T-helper 2 cell (primary cell): ENCODE measurements at regions not wholly inside any gene's neighbourhood (a gene's known extent, or its start where the extent isn't known, plus 50 kb on each side); places are given as distances from the start of the nearest gene placed in this dataset.
"Not testable (repeated sequence)": the region's sequence is repeated elsewhere in the genome, so short reads cannot be mapped to it uniquely, and the experiment has no call there.

Experiments
- DNase-seq, 5 experiments: peaks; one replicate each; pipeline versions ENCODE4 v3.0.0 to v3.0.0-alpha.2; 2012 to 2022

DNA sequence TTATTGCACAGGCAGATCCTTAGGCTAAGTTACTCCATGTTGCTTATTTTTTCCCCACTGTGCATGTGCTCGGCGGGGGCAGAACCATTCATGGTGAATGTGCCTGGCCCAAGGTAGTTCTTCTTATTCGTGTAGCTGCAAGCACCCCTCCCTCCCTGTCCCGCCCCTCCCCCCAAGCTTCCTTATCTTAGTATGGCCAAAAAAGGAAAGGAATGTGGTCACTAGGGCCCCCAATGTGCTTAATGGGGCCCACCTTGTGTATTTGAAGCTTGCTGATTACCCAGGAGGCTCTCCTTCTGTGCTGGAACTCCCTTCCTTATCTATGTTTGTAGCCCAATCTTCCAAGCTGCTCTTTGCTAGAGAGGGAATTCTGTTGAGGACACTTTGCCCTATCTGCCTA, 1259.7 kb upstream of the RAG2 start:
- no peak for DNase-seq

DNA sequence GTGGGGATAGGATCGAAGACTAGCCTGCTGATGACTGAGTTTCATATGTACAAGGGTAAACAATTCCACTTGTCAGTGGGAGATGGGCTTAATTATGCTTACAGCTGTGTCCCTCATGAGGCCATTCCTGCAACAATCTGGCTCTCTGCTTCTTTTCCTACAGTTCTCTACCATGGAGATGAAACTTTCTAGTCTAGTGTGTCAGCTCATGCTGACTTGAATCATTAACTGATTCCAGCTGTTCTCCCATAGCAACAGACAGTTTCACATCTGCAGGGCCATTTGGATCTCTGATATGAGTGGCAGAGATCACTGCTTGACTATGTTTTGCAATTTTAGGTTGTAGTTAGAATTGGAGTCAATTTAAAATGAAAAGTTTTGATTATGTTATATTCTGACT, 1251.7 kb upstream of the RAG2 start:
- DNase-seq, result no peak

DNA sequence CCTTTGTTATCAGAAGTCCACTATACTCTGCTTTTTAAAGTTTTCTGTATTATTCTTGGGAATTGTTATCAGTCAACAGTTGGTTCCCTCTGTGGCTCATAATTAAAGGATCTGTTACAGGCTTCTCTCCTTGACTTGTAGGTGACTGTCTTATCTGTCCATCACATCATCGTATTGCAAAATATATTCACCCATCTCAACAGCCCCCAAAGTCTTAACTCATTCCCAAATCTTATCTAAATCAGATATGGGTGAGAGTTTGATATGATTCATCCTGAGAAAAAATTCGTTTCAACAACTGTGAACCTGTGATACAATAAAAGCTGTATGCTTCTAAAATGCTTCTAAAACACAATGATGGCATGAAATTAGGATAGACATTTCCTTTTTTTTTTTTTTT, 1245.6 kb upstream of the RAG2 start:
- no peak for DNase-seq

DNA sequence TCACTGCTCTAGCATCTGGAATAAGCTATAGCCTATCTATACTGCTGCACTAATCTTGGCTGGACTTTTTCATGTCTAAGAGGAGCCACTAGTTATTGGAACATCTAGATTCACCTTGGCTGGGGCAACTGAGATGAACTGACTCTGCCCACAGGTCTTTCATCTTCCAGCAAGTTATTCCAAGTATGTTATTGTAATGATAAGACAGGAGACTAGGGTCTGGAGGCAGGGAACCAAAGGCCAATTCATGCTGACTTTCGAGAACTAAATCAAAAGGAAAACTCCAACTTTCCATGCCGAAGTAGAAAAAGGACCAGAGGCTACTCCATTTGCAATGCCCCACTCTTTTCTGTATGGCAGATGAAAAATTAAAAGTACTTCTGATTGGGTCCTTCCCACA, 1243.0 kb upstream of the RAG2 start:
- DNase-seq, result no peak

DNA sequence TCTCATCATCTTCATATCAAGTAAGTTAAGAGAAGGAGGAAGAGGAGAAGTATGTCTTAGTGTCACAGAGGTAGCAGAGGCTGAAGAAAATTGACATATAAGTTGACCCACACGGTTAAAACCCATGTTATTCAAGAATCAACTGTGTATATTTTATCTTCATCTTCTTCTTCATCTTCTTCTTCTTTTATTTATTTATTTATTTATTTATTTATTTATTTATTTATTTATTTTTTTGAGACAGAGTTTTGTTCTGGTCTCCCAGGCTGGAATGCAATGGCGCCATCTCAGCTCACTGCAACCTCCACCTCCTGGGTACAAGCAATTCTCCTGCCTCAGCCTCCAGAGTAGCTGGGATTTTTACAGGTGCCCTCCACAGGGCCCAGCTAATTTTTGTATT, 1242.3 kb upstream of the RAG2 start:
- DNase-seq, result not testable (repeated sequence)

DNA sequence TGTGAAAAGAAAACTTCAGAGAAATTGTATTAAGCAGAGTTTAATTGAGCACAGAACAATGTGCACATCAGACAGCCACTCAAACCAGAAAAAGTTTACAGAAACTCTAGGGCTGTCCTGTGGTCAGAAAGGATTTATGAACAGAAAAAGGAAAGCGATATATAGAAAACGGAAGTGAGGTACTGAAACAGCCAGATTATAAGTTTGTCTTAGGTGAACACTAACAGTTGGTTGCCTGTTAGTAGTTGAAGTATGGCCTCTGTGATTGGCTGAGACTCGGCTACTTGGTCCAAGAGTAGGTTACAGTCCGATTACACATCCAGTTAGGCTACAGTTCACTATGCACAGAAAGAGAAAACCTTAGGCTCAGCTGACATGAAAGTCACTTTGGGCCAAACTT, 1232.5 kb upstream of the RAG2 start:
- no peak for DNase-seq

DNA sequence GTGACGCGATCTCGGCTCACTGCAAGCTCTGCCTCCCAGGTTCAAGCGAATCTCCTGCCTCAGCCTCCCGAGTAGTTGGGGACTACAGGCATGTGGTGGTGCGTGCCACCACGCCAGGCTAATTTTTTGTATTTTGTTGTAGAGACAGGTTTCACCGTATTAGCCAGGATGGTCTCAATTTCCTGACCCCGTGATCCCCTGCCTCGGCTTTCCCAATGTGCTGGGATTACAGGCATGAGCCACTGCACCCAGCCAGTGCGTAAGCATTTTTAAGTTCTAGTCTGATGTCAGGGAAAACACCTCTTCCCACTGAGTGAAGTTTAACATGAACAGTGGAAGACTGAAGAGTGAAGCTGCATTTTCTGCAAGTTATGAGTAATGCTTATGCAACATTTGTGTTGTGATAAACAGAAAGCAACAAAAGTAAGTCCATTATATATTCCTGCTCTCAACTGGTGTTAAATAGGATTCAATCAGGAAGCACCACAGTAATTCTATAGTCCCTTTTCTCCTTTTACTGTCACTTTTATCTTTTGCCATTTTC, 1219.8 kb upstream of the RAG2 start:
- DNase-seq, result no peak

DNA sequence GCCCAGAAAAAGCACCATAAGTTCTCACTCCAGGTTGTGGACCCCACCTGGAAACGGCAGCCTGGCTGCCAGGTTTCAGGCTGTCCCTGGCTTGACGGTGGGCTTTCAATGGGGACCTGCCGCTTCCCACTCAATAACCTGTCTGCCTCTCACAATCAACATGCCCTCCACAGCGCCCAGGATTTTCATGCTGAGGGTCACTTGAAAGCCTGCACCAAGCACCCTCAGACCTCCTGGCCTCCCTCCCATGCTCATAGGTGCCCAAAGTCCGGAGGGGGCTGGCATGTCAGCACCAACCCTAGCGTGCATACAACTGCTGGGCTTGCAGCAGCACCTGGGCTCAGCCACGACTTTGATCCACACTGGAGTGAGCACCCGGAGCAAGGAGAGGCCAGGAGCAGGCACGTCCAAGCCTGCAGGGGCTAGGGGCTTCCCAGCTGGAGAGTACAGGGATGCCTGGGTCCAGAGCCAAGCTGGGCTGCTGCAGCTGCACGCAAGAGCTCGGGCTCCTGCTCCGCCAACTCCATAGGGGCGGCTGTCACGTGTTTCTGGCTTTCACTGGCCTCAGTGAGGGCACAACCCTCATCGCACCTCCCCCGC, 1214.3 kb upstream of the RAG2 start:
- DNase-seq, result no peak

DNA sequence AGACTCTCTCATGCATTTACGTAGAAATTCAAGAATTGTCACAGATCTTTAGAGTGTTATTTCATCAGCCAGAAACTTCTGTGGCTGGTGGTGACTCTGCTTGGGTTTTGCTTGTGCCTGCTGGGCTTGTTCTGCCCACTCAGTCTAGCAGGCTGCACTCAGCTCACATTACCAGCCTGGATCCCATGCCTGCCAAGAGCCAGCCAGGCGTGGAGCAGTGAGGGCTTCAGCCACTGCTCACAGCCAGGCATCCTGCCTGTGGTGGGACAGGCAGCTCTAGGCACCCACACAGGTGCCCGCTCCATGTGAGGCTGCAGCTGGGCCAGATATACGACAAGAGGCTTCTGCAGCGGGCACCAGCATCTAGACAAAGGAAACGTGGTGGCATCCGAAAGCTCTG, 1213.3 kb upstream of the RAG2 start:
- no peak for DNase-seq

DNA sequence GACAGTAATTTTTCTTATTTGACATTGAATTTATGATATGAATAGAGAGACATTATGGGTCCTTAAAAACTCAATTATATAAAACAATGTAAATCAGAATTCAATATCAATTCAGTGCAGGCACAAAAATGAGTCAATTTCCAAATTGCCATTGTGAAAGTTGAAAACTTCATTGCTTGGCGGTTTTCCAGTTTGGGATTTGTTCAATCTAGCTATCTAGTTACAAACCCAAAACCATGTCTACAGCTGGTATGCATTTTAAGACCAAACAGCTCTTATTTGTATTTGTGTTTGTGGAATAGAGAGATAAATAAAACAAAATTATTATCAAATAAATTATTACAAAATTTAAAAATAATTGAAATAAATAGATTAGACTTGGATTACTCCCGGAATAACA, 1206.6 kb upstream of the RAG2 start:
- no peak for DNase-seq

DNA sequence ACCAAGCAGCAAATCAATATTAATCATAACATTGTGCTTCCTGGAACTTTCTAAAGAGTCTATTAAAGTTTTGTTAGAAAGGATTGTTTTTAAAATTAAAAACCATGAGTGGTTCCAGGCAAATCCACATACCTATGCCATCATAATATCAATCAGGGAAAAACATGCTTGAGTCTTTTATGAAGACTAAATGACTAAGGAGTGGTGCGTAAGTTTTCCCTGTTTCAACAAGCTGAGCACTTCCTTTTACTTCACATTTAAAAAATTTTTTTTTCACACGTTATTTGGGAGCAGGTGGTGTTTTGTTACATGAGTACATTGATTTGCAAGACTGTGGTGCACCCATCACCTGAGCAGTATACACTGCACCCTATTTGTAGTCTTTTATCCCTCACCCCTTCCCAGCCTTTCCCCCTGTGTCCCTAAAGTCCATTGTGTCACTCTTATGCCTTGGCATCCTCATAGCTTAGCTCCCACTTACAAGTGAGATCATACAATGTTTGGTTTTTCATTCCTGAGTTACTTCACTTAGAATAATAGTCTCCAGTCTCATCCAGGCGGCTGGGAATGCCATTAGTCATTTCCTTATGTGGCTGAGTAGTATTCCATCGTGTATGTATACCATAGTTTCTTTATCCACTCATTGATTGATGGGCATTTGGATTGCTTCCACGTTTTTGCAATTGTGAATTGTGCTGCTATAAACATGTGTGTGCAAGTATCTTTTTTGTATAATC, 1190.3 kb upstream of the RAG2 start:
- no peak for DNase-seq

DNA sequence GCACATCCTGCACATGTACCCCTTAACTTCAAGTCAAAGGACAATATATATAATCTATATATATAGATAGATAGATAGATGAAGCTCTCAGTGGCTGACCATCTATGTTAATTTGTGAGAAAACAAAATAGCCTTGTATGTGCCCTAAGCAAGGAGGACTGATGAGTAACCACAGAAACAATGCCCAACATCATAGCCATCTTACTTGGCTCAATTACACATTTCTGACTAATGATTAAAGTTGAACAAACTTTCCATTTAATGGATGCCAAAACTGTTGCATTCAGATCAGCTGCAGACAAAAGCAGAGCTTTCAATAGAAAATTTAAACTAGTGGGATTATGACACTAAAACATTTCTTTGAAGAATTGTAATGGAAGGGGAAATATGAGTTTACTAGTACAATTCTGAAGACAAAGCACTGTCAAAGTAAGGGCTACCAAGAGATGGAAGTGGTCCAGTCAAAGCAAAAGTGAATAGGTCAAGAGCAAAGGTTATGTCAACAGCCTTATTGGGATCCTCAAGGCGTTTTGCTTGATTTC, 1188.2 kb upstream of the RAG2 start:
- no peak for DNase-seq

DNA sequence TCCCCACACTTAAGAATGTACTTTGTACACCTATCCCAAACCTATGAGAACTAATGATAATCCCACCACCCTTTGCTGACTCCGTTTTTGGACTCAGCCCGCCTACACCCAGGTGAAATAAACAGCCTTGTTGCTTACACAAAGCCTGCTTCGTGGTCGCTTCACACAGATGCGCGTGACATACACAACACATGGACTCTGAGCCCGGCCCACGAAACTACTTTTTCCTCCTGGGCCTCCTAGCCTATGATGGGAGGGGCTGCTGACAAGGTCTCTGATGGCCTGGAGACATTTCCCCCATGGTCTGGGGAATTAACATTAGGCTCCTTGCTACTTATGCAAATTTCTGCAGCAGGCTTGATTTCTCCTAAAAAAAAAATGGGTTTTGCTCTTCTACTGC, 1176.4 kb upstream of the RAG2 start:
- no peak for DNase-seq

DNA sequence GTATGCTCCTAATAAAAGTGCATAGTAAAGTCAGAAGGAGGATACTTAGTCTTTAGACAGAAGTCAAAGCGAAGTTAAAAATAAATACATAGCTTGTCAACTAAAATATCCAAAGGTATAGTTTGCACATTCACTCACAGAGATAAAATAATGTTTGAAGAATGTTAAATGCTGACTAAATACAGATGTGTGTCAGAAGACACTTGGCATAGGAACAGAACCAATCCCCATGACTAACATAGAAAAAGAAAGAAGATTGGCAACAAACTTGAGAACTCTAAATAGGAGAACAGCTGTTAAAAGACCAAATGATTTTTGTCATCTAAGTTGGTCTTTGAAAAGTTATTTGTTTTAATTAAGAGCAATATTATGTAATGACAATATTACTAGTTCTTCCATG, 1172.1 kb upstream of the RAG2 start:
- DNase-seq, result no peak

DNA sequence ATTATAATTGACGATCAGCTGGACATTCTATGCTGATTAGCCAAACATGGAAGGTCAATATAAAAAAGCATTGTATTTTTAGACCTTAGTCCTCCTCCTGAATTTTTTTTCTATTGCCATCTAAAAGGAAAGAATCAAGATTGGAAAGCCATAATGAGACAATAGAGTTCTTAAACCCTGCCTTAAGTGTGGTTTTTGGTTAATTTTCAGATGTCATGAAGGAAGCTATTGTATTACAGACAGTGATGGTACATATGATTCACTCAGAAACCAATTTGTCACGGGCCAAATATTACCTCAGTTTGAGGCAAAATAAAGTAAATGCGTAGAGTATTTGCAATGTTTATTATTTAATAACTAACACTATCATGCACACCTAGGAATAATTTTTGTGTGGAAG, 1164.0 kb upstream of the RAG2 start:
- DNase-seq, result no peak

DNA sequence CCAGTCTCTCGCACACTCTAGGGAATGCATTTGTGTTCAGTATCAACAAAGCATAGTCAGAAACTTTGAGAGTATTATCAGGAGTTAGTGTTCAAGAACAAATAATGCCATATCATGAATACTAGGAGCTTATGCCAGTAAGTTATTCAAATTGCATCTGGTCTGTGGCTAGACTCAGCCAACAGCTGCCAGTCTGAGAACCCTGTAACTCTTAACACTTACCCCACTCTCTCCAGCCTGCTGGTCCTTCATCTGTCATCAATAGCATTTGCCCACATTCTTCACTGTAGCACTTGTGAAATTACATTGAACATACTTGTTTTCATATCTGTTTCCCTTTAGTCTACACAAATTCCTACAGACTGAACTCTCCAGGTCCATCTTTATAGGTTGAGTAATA, 1157.5 kb upstream of the RAG2 start:
- DNase-seq, result no peak

DNA sequence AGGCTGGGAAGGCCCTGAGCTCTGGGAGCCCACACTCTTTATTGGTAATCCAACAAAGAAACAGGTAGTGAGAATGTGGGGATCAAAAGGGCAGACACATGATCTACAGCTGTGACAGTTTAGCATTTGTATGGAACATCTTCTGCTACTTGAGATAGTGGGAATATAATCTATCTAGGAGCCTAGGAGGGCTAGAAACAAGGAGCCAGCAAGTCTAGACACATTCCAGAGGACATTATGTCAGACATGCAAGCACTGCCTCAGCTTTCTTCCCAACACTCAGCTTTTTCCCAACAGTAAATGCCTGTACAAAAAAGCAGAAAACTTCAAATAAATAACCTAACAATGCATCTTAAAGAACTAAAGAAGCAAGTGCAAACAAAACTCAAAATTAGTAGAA, 1150.6 kb upstream of the RAG2 start:
- no peak for DNase-seq

DNA sequence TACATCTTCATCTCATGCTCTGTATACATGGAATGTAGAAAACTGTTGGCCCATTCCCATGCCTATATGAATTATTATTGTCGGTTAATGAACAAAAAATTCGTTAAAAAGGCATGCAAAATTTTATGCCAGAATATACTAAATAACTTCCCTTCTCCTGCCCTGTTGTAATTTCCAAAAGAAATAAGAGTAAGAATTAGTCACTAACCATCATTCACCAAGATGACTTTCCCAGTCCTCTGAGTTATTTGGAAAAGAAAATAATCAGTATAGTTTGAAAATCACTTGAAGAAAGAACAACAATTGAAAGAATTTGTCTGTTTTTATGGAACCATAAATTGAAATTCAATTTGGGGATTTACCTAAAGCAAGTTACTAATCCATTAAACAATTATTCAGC, 1149.1 kb upstream of the RAG2 start:
- no peak for DNase-seq

DNA sequence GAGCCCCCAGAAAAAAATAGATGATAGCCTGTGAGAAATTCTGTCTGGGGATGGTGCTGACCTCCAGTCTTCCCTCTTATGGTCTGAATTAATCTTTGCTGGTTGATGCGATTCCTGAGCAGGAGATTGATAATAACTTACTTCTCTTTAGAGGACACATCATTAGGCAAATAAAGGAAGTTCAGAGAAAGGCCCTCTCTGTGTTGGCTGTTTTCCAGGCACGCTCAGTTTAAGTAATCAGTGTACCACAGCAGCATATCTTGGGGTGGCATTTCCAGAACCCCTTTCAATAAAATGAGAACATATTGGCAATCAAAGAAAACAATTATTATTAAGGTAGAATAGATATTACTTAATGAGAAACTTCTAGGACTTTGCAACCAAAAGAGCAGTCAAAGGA, 1129.3 kb upstream of the RAG2 start:
- DNase-seq, result no peak

DNA sequence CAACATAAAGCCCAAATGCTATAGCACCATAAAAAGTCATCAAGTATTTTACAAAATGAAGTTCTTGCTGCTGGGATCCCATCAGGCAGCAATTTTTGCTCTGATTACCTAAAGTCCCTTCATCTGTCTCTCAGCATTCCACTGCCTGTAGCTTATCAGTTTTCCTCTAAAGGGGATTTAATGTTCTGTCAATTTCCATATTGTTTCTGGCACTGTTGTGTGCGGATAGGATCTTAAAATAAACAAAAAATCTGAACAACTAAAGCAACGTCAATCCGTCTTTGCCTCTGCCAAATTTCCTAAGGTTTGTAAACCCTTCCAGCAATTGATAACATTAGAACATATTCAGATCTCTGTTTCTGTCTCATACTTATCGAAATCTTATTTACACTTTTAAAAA, 1126.3 kb upstream of the RAG2 start:
- DNase-seq, result no peak

DNA sequence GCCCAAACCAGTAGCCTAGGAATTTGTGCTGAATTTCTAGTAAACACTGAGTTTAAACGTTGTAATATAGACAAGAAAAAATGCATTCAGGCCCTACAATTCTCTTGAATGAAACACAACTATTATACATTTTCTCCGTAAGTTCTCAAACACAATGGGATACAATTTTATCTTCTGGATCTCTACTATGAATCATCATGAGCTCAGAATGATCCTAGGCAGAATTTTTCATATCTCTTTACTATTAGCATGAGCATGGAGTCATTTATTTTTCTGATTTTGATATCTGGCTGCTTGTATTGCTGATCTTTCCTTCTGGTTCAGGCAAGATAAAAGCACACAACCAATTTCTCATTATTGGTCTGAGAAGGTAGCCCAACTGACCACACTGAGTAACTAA, 1123.4 kb upstream of the RAG2 start:
- no peak for DNase-seq

DNA sequence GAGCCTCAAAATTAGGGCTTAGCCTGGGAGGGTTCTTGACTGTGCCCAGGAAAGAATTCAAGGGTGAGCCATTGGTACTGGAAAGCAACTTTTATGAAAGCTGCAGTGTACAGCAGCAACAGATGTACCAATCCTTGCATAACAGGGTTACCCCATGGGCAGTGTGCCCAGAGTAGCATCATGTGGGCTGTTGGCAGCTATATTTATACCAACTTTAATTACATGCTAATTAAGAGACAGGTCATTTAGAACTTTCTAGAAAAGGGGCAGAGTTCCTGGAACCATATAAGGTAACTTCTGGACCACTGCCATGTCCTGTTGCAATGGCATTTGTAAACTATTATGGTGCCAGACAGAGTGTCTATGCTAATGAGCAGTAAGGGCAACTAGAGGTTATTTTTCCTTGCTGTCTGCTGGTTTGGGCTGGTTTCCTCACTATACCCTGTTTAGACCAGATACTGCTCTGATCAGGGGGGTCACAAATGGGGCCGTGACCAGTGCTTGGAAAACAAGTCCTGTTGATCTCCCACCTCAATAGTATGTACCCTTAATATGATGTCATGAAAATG, 1120.5 kb upstream of the RAG2 start:
- DNase-seq, result no peak

DNA sequence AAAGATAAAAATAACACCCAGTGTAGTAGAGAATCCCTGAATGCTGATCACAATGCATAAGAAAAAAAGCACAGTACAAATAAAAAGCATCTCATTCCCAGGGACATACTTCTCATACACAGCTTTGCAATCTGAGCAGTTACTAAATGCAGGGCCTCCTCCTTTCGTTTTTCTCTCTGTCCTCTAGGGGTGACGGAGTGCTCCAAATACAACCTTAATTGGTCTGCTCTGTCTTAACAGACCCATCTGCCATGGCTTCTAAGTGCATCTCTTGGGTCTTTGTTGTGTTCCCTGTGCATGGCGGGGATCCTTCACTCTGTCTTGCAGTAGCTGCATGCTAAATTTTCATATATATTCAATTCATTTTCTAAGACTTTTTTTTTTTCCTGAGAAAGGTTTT, 1114.2 kb upstream of the RAG2 start:
- no peak for DNase-seq

DNA sequence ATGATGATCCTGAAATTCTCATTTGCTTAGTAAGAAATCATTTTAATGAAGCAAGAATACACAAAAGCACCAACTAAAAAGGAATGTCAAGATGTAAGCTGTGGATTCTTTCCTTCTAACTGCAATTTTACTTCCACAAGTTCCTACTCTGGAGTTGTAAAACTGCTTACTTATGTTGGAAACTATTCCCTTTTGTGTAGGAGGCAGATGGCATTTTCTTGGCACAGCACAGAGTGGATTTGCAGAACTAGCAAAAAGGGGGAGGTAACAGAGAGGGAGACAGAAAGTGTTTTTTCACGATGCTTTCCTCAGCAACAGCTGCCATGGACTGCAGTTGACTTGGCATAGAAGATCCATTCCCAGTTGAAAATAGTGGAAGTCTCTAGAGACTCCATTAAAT, 1112.0 kb upstream of the RAG2 start:
- no peak for DNase-seq
